ENCODE measurements at regions not wholly inside any gene's neighbourhood (a gene's known extent, or its start where the extent isn't known, plus 50 kb on each side); places are given as distances from the start of the nearest gene placed in this dataset.

DNA sequence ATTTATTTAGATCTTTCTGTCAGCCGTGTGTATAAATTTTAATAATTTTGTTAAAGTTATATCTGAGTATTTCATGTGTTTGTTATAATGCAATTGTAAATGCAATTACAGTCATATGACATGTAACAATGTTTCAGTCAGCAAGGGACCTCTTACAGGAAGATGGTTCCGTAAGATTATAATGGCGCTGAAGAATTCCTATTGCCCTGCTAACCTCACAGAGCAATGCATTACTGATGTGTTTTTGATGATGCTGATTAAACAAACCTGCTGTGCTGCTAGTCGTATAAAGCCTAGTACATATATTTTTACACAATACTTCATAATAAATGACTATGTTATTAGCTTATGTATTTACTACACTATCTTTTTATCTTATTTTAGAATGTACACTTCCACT is 1166.4 kb downstream of the CDH12 start:
- no peaks in the 10 kb centered on the region for H3K27me3 ChIP-seq
- no peaks in the 10 kb centered on the region for H3K4me1 ChIP-seq
- DNase-seq = no peak
- H3K4me3 ChIP-seq = no peak overlapping the region
- intact Hi-C loops (cut with DNase I) = no loop called here
- TF ChIP-seq, protein P1, sequence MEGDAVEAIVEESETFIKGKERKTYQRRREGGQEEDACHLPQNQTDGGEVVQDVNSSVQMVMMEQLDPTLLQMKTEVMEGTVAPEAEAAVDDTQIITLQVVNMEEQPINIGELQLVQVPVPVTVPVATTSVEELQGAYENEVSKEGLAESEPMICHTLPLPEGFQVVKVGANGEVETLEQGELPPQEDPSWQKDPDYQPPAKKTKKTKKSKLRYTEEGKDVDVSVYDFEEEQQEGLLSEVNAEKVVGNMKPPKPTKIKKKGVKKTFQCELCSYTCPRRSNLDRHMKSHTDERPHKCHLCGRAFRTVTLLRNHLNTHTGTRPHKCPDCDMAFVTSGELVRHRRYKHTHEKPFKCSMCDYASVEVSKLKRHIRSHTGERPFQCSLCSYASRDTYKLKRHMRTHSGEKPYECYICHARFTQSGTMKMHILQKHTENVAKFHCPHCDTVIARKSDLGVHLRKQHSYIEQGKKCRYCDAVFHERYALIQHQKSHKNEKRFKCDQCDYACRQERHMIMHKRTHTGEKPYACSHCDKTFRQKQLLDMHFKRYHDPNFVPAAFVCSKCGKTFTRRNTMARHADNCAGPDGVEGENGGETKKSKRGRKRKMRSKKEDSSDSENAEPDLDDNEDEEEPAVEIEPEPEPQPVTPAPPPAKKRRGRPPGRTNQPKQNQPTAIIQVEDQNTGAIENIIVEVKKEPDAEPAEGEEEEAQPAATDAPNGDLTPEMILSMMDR (IDR thresholded peaks at IDR 0.05) = no peak
- TF ChIP-seq EP300 (IDR thresholded peaks at IDR 0.05) (no peak), POLR2A (IDR thresholded peaks at IDR 0.05) (no peak)
- H3K9me3 ChIP-seq = no peaks in the 10 kb centered on the region
- H3K27ac ChIP-seq = no peak overlapping the region
- WGBS, 2 donors = 79 to 88% methylated on average over 4 of the region's 4 CpGs
- no peaks in the 10 kb centered on the region for H3K36me3 ChIP-seq

DNA sequence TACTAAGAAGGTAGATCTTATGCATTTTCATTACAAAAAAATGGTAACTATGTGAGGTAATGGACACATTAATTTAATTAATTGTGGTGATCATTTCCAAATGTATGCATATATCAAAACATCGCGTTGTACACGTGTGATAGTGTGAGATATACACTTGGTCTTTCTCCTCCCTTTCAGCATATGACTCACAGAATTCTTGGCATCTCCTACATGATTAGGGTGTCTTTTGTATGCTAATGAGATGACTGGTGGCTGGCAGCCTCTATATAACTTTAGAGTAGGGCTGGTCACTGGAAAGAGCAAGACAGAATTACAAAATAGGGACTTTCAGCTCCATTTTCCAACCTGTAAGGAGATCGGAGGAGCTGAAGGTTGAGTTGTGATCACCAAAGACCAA is 1167.6 kb downstream of the CDH12 start:
- Histone ChIP-seq H3K27ac (no peak overlapping the region), H3K27me3 (no peaks in the 10 kb centered on the region), H3K4me3 (no peak overlapping the region), H3K9me3 (no peaks in the 10 kb centered on the region), H3K4me1 (no peaks in the 10 kb centered on the region), H3K36me3 (no peaks in the 10 kb centered on the region)
- TF ChIP-seq, protein P1 (IDR thresholded peaks at IDR 0.05) = no peak
- TF ChIP-seq POLR2A (IDR thresholded peaks at IDR 0.05) (no peak), POLR2AphosphoS5 (IDR thresholded peaks at IDR 0.05) (no peak), EP300 (IDR thresholded peaks at IDR 0.05) (no peak)
- no peak for DNase-seq
- 92 to 95% methylated on average over 4 of the region's 4 CpGs for WGBS, 2 donors
- intact Hi-C loops (cut with DNase I) = no loop called here

DNA sequence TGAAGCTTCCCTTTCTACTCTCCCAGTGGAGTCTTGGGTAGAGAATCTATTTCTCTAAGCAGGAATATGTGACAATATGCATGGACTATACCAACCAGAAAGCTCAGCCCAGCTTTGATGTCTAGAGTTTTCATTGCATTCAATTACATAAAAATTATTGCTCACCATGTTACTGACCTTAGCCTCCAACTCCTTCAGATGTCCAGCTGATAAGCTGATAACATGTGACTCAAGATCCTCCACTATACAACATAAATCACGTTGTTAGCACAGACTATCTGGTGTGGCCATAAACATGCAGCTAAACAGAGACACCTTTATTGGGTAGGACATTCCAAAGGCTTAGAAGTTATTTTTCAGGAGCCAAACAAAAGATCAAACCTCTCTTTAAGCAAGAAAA is 1168.2 kb downstream of the CDH12 start:
- Histone ChIP-seq H3K4me1 (no peaks in the 10 kb centered on the region), H3K36me3 (no peaks in the 10 kb centered on the region), H3K27ac (no peak overlapping the region), H3K4me3 (no peak overlapping the region), H3K27me3 (no peaks in the 10 kb centered on the region), H3K9me3 (no peaks in the 10 kb centered on the region)
- intact Hi-C loops (cut with DNase I) = no loop called here
- 3 to 31% methylated on average over 1 of the region's 1 CpG for WGBS, 2 donors
- TF ChIP-seq, protein P1 (IDR thresholded peaks at IDR 0.05) = no peak
- TF ChIP-seq POLR2AphosphoS5 (IDR thresholded peaks at IDR 0.05) (no peak), EP300 (IDR thresholded peaks at IDR 0.05) (no peak), POLR2A (IDR thresholded peaks at IDR 0.05) (no peak)
- DNase-seq = no peak

DNA sequence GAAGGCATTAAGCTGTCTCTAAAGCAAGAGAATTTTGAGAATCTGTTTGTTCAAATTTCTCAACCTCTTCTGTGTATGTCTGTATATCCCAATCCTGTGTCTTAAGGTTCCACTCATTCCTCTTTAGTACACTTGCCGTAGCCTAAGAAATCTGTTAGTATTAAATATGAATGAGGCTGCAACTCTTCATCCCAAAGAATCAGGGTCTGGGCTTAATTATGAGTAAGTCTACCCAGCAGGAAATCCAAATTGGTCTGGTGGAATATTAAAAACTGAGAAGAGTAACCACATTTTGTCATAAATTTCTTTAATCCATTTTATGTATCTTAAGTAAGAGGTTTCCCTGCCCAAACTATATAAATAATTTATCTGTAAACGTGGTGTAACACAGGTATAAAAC is 1171.2 kb downstream of the CDH12 start:
- Histone ChIP-seq H3K27me3 (no peaks in the 10 kb centered on the region), H3K4me3 (no peak overlapping the region), H3K9me3 (no peaks in the 10 kb centered on the region), H3K27ac (no peak overlapping the region), H3K36me3 (no peaks in the 10 kb centered on the region), H3K4me1 (no peaks in the 10 kb centered on the region)
- WGBS, 2 donors = 52 to 69% methylated on average over 2 of the region's 2 CpGs
- TF ChIP-seq, protein P1 (IDR thresholded peaks at IDR 0.05) = no peak
- TF ChIP-seq EP300 (IDR thresholded peaks at IDR 0.05) = no peak
- no peak for TF ChIP-seq POLR2A (IDR thresholded peaks at IDR 0.05)
- no peak for DNase-seq
- intact Hi-C loops (cut with DNase I) = no loop called here

- Histone ChIP-seq H3K4me1 (no peaks in the 10 kb centered on the region), H3K27me3 (no peaks in the 10 kb centered on the region), H3K9me3 (no peaks in the 10 kb centered on the region), H3K4me3 (no peak overlapping the region), H3K36me3 (no peaks in the 10 kb centered on the region), H3K27ac (no peak overlapping the region)
- intact Hi-C loops (cut with DNase I) = no loop called here
- WGBS, 2 donors = 90 to 91% methylated on average over 2 of the region's 2 CpGs
- TF ChIP-seq EP300 (IDR thresholded peaks at IDR 0.05) (no peak), POLR2AphosphoS5 (IDR thresholded peaks at IDR 0.05) (no peak), POLR2A (IDR thresholded peaks at IDR 0.05) (no peak)
- TF ChIP-seq, protein P1 (IDR thresholded peaks at IDR 0.05) = no peak
- DNase-seq = no peak
Measured at GRCh38 chr5:21680641-21681040, 1172.5 kb downstream of the CDH12 start.
